GM19372 (cell line): ENCODE measurements at regions not wholly inside any gene's neighbourhood (a gene's known extent, or its start where the extent isn't known, plus 50 kb on each side); places are given as distances from the start of the nearest gene placed in this dataset.

ENCODE experiments used
- ATAC-seq: cut with Tn5 transposase; IDR thresholded peaks from one replicate; pipeline ENCODE4 v1.9.1; 2021; ENCODE audit warnings: mild to moderate bottlenecking, low read depth, moderate library complexity; ENCODE audit not compliant: unreplicated experiment

DNA sequence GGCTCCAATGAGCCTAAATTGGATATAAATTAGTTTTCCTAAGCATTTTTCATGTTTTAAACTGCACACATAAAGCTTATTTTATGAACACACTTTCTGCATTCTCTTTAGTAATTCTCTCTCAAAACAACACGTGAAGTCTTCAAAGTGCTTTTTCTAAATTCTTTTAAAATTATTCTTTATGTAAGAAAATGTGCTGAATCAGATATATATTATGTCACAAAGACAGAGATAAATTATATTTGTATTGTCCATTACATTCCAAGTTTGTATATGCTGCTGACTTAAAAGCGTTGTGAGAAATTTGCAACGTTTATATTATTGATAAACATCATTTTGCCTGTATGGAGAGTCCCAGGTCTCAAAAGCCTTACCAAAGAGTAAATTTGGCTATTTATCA, 465.2 kb downstream of the BCAT1 start:
- no peak for ATAC-seq

DNA sequence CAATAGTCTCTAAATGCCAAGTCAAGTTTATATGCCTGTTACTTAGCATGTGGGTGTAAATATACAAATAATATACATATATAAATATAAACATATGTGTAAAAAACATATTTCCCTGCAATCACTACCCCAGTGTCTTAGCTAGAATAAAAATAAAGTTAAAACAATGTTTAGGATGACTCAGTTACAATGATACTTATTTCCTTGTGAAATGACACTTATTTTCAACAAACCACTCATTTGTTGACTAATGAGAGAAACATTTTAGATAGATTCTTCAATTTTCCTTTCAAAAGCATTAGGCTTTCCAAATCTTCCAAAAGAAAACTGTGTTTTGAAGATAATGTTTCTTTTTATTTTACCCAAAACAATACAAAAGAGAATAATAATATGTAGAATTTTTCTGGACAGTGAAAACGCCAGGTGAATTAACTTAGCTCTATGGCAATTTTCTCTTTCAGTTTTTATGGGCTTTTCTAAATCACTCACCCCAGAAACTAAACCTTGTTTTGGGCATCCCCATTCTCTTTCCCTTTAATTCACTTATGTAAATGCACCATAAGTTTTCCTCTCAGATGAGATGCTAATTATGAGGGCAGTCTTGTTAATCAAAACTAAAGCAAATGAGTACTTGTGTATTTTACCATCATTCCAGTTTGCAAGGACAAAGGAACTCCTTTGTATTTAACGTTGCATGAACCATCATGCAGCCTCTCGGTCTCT, 465.9 kb downstream of the BCAT1 start:
- no peak for ATAC-seq

DNA sequence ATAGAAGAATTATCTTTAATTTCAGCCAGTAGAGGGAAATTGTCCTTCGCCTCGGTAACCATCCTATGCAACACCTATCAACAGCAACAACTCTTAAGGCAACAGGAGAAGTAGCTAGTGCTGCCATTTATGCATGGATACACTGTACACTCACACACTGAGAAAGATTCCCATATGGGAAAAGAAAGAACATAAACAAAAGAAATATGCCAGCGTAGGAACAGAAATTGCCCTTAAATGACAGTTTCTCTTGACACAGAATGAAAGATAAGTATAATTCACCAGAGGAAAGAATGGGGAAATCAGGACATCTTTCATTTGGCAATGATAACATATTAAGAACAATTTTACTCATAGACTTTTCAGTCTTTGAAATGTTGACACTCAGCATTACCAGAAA, 466.9 kb downstream of the BCAT1 start:
- no peak for ATAC-seq

- ATAC-seq = no peak
Measured at GRCh38 chr12:24480766-24481449, 468.0 kb downstream of the BCAT1 start.

DNA sequence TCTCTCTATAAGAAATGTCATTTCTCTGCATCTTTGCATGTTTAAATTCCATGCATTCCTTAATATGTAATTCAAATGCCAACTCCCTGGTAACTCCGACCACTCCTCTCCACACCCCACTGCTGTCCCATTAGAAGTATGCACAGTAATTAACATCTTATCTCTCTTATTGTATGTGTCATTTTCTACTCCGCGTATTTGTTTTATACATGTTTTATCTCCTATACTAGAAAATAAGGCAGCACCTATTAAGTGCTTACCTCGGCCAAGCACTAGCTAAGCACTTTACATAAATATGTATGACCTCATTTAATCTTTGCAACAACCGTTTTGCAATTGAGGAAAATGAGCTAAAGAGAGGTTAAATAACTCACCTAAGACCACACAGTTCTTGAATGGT, 469.8 kb downstream of the BCAT1 start:
- ATAC-seq = no peak

GRCh38 chr12:24478254-24478653, 470.6 kb downstream of the BCAT1 start:
- no peak for ATAC-seq

GRCh38 chr12:24476310-24476709, 472.6 kb downstream of the BCAT1 start:
- no peak for ATAC-seq

GRCh38 chr12:24475337-24475736, 473.6 kb downstream of the BCAT1 start:
- ATAC-seq = no peak

GRCh38 chr12:24473097-24473496, 475.8 kb downstream of the BCAT1 start:
- no peak for ATAC-seq

- ATAC-seq = no peak
Measured at GRCh38 chr12:24470050-24470449, 478.9 kb downstream of the BCAT1 start.

DNA sequence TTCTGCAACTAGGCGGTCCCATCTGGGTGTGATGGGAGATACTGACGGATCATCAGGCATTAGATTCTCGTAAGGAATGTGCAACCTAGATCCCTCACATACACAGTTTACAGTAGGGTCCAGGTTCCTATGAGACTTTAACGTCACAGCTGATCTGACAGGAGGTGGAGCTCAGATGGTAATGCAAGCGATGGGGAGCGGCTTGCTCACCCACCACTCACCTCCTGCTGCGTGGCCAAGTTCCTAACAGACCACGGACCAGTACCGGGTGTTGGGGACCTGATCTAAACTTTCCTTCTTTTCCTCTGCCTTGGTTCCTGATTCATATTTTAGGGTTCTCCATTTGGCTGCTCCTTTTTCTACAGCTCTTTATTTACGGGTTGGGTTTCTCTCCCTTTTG, 479.8 kb downstream of the BCAT1 start:
- ATAC-seq = no peak

DNA sequence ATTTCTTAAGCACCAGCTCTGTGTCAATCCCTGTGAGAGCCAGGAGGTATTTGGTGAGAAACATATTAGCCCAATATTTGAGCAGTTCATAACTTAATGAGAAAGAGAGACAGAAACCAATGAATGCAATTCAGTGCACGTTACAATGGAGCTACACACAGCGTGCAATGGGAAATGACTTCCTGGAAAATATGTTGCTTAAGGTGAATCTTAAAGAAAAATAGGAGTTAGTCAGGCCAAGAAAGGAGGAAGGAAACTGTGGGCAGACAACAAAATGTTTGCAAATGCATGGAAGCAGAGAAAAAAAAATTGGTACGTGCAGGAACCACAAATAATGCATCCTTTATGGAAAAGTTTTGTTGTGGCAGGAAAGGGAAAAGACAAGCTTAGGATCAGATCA, 481.7 kb downstream of the BCAT1 start:
- no peak for ATAC-seq

DNA sequence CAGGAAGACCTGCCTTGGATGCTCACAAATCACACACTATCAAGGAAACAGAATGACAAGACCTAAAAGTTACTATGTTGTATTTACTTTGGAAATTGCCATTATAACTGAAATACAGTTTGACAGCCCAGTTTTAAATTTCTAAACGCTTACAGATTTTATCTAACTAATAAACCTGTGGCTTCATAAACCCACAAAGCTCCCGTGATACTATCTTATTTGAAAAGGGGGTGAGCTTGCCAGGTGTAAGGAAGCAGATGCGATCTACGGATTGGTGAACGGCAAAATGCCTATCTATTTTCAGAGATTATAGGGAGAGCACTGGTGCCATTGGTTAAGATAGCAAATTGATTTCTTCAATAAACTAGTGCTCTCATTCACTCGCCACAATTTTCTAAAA, 485.5 kb downstream of the BCAT1 start:
- ATAC-seq = no peak

DNA sequence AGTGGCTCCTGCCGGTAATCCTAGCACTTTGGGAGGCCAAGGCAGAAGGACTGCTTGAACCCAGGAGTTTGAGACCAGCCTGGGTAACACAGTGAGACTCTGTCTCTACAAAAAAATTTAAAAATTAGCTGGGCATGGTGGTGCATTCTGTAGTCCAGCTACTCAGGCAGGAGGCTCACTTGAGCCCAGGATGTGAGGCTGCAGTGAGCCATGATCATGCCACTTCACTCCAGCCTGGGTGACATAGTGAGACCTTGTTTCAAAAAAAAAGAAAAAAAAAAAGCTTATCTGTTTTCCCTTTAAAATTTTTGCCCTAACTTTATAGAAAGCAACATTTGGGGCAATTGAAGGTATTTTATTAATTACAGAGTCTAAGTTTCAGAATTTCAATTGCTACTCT, 486.0 kb downstream of the BCAT1 start:
- no peak for ATAC-seq

DNA sequence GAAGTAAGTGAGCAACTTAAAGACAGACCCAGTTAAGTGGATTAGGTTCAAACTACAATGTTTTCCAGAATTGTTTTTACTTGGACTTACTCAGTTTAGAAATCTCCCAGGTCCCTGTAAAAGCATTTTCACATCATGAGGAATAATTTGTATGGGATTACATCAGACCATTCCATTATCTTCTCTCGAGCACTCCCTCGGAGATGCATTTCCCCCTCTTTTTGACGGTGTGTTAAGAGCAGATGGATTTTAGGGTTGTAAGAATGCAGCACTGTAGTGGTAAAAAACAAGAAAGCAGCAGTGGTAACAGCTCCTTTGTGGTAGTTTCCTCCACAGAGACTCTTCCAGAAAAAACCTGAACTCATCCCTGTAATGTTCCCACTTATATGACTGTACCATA, 488.4 kb downstream of the BCAT1 start:
- no peak for ATAC-seq

GRCh38 chr12:24460099-24460498, 488.8 kb downstream of the BCAT1 start:
- ATAC-seq = no peak

GRCh38 chr12:24455811-24456210, 493.1 kb downstream of the BCAT1 start:
- no peak for ATAC-seq

GRCh38 chr12:24447678-24448077, 498.2 kb upstream of the SOX5 start:
- no peak for ATAC-seq

DNA sequence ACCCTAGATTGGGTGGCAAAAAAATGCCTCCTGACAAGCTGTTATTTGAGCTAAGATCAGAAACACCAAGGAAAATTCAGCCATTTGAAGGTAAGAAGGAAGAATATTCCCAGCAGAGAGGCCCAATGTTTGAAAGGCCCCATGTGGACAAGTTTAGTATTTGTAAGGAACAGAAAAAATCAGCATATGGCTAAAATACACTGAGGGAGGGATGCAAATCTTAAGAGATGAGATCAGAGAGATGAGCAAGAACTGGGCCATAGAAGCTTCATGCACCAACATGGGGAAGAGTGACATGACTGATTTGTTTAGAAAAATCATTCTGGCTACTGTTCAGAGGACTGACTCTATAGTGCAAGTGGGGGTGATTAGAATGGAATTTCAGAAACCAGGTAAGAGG, 496.8 kb upstream of the SOX5 start:
- ATAC-seq = no peak

- no peak for ATAC-seq
Measured at GRCh38 chr12:24444634-24445033, 495.2 kb upstream of the SOX5 start.

DNA sequence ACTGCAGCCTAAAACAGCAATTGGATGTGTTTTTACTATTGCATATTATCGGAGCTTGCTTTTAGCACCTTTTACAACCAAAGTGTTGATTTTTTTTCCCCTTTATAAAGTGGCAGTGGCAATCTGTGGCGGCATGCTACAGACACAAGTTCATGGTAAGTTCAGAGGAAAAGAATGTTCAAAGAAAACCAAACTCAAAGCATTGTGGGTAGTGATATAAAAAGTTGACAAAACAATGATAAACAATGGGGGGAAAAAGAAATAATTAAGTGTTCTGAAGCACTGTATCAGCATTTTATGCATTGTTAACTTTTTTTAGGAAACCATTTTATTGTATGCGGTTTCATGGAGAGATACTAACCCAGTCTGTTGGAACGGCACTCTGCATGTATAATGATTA, 492.0 kb upstream of the SOX5 start:
- no peak for ATAC-seq

DNA sequence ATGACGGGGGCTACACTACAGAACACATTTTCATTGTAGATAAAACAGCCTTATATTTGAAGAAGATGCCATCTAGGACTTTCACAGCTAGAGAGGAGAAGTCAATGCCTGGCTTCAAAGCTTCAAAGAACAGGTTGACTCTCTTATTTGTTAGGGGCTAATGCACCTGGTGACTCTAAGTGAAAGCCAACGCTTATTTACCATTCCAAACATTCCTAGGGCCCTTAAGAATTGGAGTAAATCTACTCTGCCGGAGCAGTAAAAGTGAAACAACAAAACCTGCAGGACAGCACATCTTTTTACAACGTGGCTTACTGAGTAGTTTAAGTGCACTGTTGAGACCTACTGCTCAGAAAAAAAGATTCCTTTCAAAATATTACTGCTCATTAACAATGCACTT, 487.2 kb upstream of the SOX5 start:
- ATAC-seq = no peak
